GM18507 (cell line): ENCODE measurements at regions not wholly inside any gene's neighbourhood (a gene's known extent, or its start where the extent isn't known, plus 50 kb on each side); places are given as distances from the start of the nearest gene placed in this dataset.
A peak's percentile ranks its signal among the peaks of the same experiment; 100 is the strongest.
"Not testable (repeated sequence)": the region's sequence is repeated elsewhere in the genome, so short reads cannot be mapped to it uniquely, and the experiment has no call there.

Experiments used
- DNase-seq: peaks from one replicate; pipeline ENCODE4 v3.0.0; 2011; ENCODE audit warnings: low read depth; ENCODE audit not compliant: insufficient read length; ENCODE audit errors: extremely low spot score
- FAIRE-seq: peaks from 2 replicates; lab custom pipeline; 2011; peaks lifted over from hg19 to GRCh38; lab: Jason Lieb, UNC

DNA sequence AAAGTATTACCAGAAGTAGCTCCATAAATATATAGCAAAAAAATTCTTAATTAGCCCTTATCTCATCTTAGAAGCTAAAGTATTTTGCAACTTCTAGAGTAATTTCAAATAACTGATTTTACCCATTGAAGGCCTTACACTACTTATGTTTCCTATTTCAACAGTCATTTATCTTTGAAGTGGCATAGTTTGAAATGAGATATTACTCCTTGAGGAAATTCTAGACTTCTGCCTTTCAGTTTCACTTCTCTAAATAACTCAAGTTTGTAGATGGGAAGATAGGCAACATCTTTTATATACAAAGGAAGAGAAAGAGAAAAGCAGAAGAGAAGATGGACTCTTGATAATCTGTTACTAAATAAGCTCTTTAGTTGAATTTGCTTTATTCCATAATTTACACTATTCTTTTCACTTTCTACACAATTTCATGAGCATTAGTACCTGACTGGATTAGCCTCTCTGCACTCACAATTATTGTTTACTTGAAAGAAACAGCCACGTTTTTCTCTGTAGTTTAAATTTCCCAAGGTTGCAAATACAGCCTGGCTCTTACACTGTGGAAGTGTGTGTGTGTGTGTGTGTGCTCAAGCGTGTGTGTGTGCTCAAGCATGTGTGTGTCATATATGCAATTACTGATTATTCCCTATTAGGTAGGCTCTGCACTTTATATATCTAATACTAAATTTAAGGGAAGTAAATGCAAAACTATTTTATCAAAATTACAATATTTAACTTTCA, 60.6 kb upstream of the EMB start:
- peak; percentile 91 for FAIRE-seq
- no peak for DNase-seq

- DNase-seq, result not testable (repeated sequence)
- peak; percentile 86 for FAIRE-seq
Observed at GRCh38 chr5:50513028-50513457, 72.0 kb upstream of the EMB start.

DNA sequence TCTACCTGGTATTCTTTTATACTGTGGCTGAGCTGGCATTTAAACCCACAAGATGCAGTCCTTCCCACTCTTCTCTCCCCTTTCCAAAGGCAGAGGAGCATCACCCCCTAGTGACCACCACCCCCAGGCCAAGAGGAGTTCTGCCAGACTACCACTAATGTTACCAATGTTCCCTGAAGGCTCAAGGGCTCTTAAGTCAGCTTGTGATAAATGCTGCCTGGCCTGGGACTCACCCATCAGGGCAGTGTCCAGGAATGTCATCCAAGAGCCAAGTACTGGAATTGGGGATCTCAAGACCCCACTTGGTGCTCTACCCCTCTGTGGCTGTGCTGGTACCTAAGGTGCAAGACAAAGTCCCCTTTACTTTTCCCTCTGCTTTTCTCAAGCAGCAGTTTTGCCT, 80.0 kb upstream of the EMB start:
- not testable (repeated sequence) for FAIRE-seq, DNase-seq

DNA sequence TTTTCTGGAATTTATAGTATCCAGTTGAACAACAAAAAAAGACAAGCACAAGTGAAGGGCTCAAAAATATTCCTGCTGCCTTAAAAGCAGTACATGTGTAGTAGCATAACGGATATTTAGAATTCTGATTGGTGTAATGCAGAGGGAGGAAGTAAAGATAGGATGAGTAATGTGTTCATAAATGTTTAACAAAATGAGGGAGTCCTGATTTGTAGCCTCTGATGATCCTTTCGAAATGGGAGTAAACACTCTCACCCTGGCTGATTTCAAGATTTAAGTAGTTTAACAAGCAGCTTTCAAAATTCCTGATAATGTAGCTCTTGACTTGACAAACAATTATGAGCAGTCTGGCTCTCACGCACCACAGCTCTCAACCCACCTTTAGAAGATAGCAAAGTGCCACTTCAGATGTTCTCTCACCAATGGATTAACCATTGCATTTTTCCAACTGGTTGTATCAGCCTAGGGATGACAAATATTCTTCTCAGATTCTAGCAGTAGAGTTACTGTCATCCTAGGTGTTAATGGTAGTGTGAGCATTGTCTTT, 86.5 kb upstream of the EMB start:
- not testable (repeated sequence) for FAIRE-seq, DNase-seq

DNA sequence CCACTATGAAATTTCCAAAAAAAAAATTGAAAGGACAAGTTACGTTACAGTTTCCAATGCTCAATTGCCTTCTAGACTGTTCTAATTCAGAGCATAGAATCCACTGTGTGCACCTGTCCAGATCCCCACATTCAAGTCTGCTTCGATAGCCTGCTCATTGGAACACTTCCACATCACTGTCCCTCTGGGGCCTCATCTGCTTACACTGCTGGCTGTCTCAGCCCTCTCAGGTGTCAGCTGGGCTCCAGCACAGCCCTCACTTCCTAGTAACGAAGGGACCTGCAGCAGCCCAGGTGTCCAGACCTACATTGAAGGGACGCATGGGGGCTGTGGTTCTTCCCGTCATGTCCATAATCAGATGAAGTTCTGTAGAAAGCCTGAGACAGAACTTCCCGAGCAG, 94.3 kb upstream of the EMB start:
- FAIRE-seq (no peak), DNase-seq (no peak)

- not testable (repeated sequence) for DNase-seq
- peak; percentile 66 for FAIRE-seq
Observed at GRCh38 chr5:50537534-50537933, 96.4 kb upstream of the EMB start.

- DNase-seq (no peak), FAIRE-seq (peak; percentile 70)
Observed at GRCh38 chr5:50547303-50547702, 106.2 kb upstream of the EMB start.

DNA sequence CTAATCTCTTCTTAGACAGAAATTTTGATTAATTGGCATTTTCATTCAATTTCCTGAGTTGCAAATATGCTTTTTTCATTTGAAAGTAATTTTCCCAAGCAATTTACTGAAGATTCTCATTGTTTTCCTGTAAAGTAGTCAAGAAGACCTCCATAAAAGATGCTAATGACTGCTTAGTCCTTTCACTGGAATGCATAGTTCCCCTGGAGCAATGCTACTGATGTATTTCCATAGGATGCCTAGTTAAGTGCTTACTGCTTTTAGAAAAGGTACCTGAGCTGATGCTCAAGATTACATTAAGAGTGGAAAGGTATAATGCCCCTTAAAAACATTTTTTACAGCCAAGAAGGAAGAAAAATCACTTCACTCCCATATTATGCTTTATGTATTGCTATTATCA, 109.2 kb upstream of the EMB start:
- FAIRE-seq, result no peak

GRCh38 chr5:50550993-50551392, 109.9 kb upstream of the EMB start:
- FAIRE-seq (no peak), DNase-seq (no peak)

More for the DNA sequence above, 109.2 kb upstream of the EMB start:
- no peak for DNase-seq

- FAIRE-seq (no peak), DNase-seq (no peak)
Observed at GRCh38 chr5:50553560-50553984, 112.5 kb upstream of the EMB start.

DNA sequence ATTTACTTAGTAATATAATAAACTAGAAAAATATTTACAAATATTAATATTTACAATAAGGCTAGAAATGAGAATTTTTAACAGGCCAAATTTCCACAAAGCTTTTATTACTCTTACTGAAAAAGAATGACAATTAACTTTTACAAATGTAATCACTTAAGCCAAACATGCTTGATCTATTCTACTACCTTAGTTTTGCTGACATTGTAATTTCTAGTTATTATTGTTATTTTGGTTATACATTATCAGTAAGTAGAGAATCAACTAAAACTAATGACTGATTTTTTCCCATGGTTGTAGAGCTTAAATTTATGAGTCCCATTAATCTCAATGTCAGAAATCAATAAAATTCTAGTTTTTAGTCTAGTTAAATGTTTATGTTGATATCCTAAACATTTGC, 107.8 kb upstream of the PARP8 start:
- DNase-seq, result not testable (repeated sequence)
- FAIRE-seq, result peak; percentile 59

DNA sequence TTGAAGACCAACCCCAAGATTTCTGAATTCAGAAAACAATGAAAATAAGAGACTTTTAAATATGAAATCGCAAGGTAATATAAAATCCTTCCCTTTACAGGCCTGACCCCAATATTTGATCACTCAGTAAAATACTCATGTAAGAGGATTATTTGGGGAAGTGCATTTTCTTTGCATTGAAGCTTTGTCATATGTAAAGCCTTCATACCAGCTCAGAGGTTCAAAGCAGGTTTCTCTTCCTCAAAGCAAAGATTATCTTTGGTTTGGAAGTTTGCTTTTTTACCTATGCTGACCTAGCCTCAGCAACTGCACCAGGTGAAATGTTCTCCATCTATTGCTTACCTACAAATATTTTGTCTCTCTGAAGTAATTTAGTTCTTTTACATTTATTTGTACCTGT, 106.5 kb upstream of the PARP8 start:
- FAIRE-seq (no peak), DNase-seq (no peak)

DNA sequence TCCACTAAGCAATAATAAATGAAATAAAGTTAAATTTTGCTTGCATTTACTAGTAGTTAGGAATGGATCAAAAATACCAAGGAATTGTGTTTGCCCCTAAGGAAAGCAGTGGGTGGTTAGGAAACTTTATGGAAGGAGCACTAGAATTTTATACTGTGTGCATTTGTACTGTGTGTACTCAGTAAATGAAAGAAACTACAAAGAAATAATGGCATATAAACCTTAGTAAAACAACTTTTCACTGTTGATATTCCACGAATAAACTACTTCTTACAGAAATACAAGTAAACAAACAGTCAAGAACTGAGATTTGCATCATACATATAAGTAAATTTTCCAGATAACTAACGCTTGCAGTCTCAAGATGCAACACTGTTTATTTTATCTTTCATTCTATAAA, 103.7 kb upstream of the PARP8 start:
- DNase-seq, result no peak
- FAIRE-seq, result no peak

- FAIRE-seq, result peak; percentile 70
- no peak for DNase-seq
Observed at GRCh38 chr5:50564079-50564478, 102.4 kb upstream of the PARP8 start.

- DNase-seq (no peak), FAIRE-seq (no peak)
Observed at GRCh38 chr5:50564558-50564957, 101.9 kb upstream of the PARP8 start.

GRCh38 chr5:50574121-50574520, 92.3 kb upstream of the PARP8 start:
- no peak for DNase-seq
- no peak for FAIRE-seq

DNA sequence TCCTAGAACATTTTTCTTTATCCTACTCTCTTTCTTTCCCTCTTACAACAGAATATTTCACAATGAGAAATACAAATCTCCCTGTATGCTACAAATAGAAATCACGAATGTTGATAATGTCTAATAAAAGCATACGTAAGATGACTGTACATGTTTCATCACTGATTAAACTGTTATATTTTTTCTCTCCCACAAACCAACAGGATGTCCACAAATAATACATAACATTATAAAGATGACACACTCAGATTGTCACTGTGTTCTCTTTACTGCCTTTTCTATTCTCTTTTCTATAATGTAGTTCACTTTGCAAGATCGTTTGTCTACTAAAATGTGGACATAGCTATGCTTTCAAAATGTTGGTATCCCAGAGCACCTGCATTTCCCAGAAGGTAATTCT, 90.7 kb upstream of the PARP8 start:
- DNase-seq, result no peak
- no peak for FAIRE-seq

GRCh38 chr5:50576265-50576664, 90.2 kb upstream of the PARP8 start:
- FAIRE-seq (no peak), DNase-seq (no peak)

DNA sequence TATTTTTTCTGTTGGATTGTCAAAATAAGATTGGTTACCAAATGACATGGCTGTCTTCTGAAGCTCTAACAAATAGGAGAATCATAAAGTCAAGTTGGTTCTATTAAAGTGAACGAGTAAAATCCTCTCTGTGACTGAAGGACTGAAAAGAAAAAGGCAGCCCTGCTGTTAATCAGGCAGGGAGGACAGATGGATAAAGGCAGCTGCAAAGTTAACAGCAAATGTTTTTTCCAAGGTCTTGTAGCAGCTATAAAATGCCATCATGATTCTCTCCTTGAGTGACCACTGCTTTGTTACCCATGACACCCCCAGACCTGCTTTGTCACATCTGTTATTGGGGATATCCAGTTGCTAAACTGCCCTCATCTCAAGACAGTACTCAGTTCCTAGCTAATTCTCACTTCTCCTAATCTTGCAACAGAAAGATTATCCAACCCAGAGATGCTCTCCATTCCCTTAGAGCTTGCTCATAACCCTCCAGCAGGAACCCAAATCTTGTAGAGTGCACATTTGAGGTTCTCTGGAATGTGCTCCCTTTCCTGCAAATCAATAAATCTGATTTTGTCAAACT, 89.7 kb upstream of the PARP8 start:
- DNase-seq (no peak), FAIRE-seq (peak; percentile 39)

DNA sequence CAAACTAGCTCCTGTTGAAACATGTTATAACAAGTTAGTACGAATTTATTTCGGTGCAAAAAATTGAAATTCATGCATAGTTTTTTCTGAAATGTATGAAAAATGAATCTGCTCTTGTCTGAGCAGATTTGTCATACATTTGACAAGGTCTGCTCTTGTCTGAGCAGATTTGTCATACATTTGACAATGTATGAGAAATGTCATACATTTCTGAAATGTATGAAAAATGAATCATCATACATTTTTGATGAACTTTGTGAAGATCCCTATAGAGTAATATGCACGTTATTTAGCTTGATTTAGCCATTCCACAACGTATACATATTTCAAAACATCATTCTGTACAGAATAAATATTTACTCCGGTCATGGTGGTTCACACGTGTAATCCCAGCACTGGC, 85.9 kb upstream of the PARP8 start:
- FAIRE-seq (no peak), DNase-seq (no peak)

DNA sequence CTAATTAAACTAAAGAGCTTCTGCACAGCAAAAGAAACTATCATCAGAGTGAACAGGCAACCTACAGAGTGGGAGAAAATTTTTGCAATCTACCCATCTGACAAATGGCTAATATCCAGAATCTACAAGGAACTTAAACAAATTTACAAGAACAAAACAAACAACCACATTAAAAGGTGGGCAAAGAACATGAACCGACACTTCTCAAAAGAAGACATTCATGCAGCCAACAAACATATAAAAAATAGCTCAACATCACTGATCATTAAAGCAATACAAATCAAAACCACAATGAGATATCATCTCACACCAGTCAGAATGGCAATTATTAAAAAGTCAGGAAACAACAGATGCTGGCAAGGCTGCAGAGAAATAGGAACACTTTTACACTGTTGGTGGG, 84.6 kb upstream of the PARP8 start:
- not testable (repeated sequence) for FAIRE-seq, DNase-seq
